ENCODE measurements at regions not wholly inside any gene's neighbourhood (a gene's known extent, or its start where the extent isn't known, plus 50 kb on each side); places are given as distances from the start of the nearest gene placed in this dataset.

DNA sequence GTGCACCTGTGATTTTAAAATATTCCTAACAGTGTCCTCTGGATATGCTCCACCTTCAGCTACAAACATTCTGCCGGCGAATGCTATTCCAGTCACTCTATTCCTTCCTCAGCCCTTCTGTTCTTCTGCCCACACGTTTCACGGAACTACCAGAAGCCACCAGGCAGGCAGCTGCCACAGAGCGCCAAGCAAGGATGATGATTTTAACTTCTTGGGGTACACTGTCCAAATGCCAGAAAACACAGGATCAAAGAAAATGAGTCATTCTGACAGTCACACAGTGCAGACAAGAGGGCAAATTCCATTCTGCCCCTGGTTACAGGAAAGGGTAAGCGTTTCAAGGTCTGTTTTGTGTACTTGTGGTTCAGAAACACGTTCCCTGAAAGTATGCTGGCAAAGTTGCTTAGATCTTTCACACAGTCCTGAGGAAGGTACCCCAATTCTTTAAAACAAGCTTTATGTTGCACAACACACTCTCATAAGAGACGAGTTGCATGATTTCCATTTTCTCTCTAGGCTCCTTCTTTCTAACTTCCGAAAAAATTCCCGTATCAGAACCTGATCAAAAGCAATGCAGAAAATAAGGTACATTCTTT is 508.3 kb upstream of the PKN2 start:
- DNase-seq (no peak), ATAC-seq (no peak)
- CTCF ChIA-PET, result interaction anchor here (0.5 to 0.6 kb wide), 2 partner anchors 343 to 1866 kb away, joined by 3 read pairs; no protein-coding TSS in a partner anchor
- Mint-ChIP-seq H3K27ac (no peak overlapping the region), H3K4me3 (no peak overlapping the region), H3K36me3 (ENCODE audit: low read depth) (no peaks in the 10 kb centered on the region), H3K27me3 (peaks cover 12% of the 10 kb centered on the region), H3K4me1 (no peaks in the 10 kb centered on the region), H3K9me3 (ENCODE audit: low read depth) (no peaks in the 10 kb centered on the region)
- POLR2A ChIA-PET, result no interaction called here
- intact Hi-C loops (cut with DNase I, micrococcal nuclease), result loop anchor here in 1 of 2 experiments (10.0 kb wide), 1 partner anchor 129 kb away; no protein-coding TSS in a partner anchor

- Mint-ChIP-seq H3K27ac (no peak overlapping the region), H3K9me3 (ENCODE audit: low read depth) (no peaks in the 10 kb centered on the region), H3K27me3 (peaks cover 6% of the 10 kb centered on the region), H3K4me3 (no peak overlapping the region), H3K36me3 (ENCODE audit: low read depth) (no peaks in the 10 kb centered on the region), H3K4me1 (no peaks in the 10 kb centered on the region)
- POLR2A ChIA-PET, result no interaction called here
- CTCF ChIA-PET, result interaction anchor here (0.6 to 2.0 kb wide), 9 partner anchors 9 to 294 kb away, joined by 3 to 9 read pairs (median 4); no protein-coding TSS in a partner anchor
- ATAC-seq (no peak), DNase-seq (no peak)
- intact Hi-C loops (cut with DNase I, micrococcal nuclease), result loop anchor here (1.0 to 10.0 kb wide), 3 partner anchors 125 to 415 kb away; no protein-coding TSS in a partner anchor
These were observed 504.1 kb upstream of the PKN2 start for GRCh38 chr1:88179943-88180342.

- peaks cover 6% of the 10 kb centered on the region for H3K27me3 Mint-ChIP-seq
- ATAC-seq (peak; percentile 92), DNase-seq (peak; percentile 79)
- H3K9me3 Mint-ChIP-seq (ENCODE audit: low read depth), result no peaks in the 10 kb centered on the region
- no peak overlapping the region for H3K4me3 Mint-ChIP-seq
- ChIA-PET CTCF (interaction anchor here (0.6 to 2.0 kb wide), 19 partner anchors 8 to 695 kb away, joined by 3 to 9 read pairs (median 3); no protein-coding TSS in a partner anchor), POLR2A (no interaction called here)
- H3K36me3 Mint-ChIP-seq (ENCODE audit: low read depth), result no peaks in the 10 kb centered on the region
- no peak overlapping the region for H3K27ac Mint-ChIP-seq
- intact Hi-C loops (cut with DNase I, micrococcal nuclease), result loop anchor here in 1 of 2 experiments (1.0 to 10.0 kb wide), 2 partner anchors 224 to 415 kb away; no protein-coding TSS in a partner anchor
- no peaks in the 10 kb centered on the region for H3K4me1 Mint-ChIP-seq
These were observed 503.5 kb upstream of the PKN2 start for GRCh38 chr1:88180449-88181108.

DNA sequence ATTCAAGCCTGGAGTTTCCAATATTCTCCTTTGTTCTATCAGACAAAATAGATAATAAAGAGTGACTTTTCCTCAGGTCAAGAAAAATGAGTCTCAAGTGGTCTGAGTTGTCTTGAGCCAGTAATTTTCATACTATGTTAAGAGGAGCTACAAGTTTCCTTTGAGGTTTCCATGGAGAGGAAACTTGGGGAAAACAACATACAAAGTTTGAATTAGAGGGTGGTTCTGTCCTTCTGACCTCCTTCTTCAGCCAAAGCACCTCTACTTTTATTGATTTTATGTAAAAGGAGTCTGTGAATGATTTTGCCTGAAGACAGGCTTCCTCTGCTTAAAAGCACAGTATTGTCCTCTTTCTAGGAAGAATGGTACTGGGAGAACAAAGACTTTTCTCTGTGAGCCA is 497.2 kb upstream of the PKN2 start:
- CTCF ChIA-PET, result no interaction called here
- ATAC-seq (no peak), DNase-seq (no peak)
- no peak overlapping the region for H3K27ac Mint-ChIP-seq
- POLR2A ChIA-PET, result no interaction called here
- H3K4me3 Mint-ChIP-seq, result no peak overlapping the region
- no peaks in the 10 kb centered on the region for H3K9me3 Mint-ChIP-seq (ENCODE audit: low read depth)
- peaks cover 4% of the 10 kb centered on the region for H3K4me1 Mint-ChIP-seq
- no peaks in the 10 kb centered on the region for H3K36me3 Mint-ChIP-seq (ENCODE audit: low read depth)
- intact Hi-C loops (cut with DNase I, micrococcal nuclease), result loop anchor here in 1 of 2 experiments (10.0 kb wide), 1 partner anchor 218 kb away; no protein-coding TSS in a partner anchor
- no peaks in the 10 kb centered on the region for H3K27me3 Mint-ChIP-seq

GRCh38 chr1:88188038-88188437 is 496.0 kb upstream of the PKN2 start:
- ChIA-PET CTCF (interaction anchor here (1.5 kb wide), 1 partner anchor 8 kb away, joined by 9 read pairs; no protein-coding TSS in a partner anchor), POLR2A (no interaction called here)
- peaks cover 4% of the 10 kb centered on the region for H3K4me1 Mint-ChIP-seq
- H3K27ac Mint-ChIP-seq, result no peak overlapping the region
- DNase-seq (no peak), ATAC-seq (no peak)
- H3K27me3 Mint-ChIP-seq, result no peaks in the 10 kb centered on the region
- intact Hi-C loops (cut with DNase I, micrococcal nuclease), result loop anchor here in 1 of 2 experiments (10.0 kb wide), 1 partner anchor 217 kb away; no protein-coding TSS in a partner anchor
- no peaks in the 10 kb centered on the region for H3K36me3 Mint-ChIP-seq (ENCODE audit: low read depth)
- no peak overlapping the region for H3K4me3 Mint-ChIP-seq
- H3K9me3 Mint-ChIP-seq (ENCODE audit: low read depth), result no peaks in the 10 kb centered on the region

GRCh38 chr1:88189525-88189924 is 494.5 kb upstream of the PKN2 start:
- intact Hi-C loops (cut with DNase I, micrococcal nuclease), result loop anchor here in 1 of 2 experiments (10.0 kb wide), 1 partner anchor 215 kb away; no protein-coding TSS in a partner anchor
- CTCF ChIA-PET, result interaction anchor here (1.5 kb wide), 1 partner anchor 9 kb away, joined by 9 read pairs; no protein-coding TSS in a partner anchor

DNA sequence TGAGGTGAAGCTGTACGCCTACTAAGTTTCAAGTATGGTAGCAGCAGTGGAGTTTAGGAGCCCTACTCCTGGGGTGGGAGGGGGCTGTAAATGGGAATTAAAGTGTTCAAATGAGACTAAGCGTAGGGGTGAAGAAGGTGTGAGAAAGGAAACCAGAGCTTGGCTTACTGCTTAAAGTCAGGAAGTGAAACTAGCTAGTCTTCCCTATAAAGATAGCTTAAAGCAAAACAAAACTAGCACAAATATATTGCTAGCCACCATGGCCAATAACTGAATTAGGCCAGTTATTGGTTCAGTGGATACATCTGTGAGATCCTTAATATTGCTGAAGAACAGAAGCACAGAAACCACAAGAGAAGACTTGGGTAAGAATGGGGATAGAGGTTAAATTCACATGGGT is 492.2 kb upstream of the PKN2 start:
- DNase-seq, result no peak
- intact Hi-C loops (cut with DNase I, micrococcal nuclease), result no loop called here
- no peak overlapping the region for H3K27ac Mint-ChIP-seq

More at GRCh38 chr1:88189525-88189924, 494.5 kb upstream of the PKN2 start:
- peaks cover 4% of the 10 kb centered on the region for H3K4me1 Mint-ChIP-seq
- POLR2A ChIA-PET, result no interaction called here
- ATAC-seq (no peak), DNase-seq (no peak)
- no peaks in the 10 kb centered on the region for H3K36me3 Mint-ChIP-seq (ENCODE audit: low read depth)
- no peak overlapping the region for H3K27ac Mint-ChIP-seq
- H3K27me3 Mint-ChIP-seq, result no peaks in the 10 kb centered on the region
- H3K4me3 Mint-ChIP-seq, result no peak overlapping the region
- H3K9me3 Mint-ChIP-seq (ENCODE audit: low read depth), result no peaks in the 10 kb centered on the region

DNA sequence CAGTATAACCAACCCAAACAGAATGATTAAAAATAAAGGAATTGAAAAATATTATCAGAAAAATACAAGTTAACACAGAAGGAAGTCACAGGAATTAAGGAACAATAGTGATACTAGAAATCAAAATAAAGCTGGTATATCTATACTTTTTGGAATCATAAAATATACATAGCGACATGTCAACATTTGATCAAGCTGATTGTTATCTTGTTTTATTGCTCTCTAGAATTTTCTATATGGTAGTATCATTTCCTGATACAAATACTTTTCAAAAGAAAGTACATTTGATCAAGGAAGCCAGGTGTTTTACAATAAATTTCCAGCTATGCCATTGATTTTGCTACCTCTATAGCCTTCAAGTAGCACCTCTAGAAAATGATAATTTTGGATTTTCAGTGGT is 489.5 kb upstream of the PKN2 start:
- ATAC-seq (no peak), DNase-seq (no peak)
- H3K9me3 Mint-ChIP-seq (ENCODE audit: low read depth), result no peaks in the 10 kb centered on the region
- no peaks in the 10 kb centered on the region for H3K27me3 Mint-ChIP-seq
- no peak overlapping the region for H3K27ac Mint-ChIP-seq
- no peak overlapping the region for H3K4me3 Mint-ChIP-seq
- ChIA-PET CTCF (interaction anchor here (1.0 kb wide), 1 partner anchor 22 kb away, joined by 4 read pairs; no protein-coding TSS in a partner anchor), POLR2A (no interaction called here)
- H3K36me3 Mint-ChIP-seq (ENCODE audit: low read depth), result no peaks in the 10 kb centered on the region
- H3K4me1 Mint-ChIP-seq, result peaks cover 4% of the 10 kb centered on the region
- intact Hi-C loops (cut with DNase I, micrococcal nuclease), result no loop called here

More for the DNA sequence above, 492.2 kb upstream of the PKN2 start:
- Mint-ChIP-seq H3K36me3 (ENCODE audit: low read depth) (no peaks in the 10 kb centered on the region), H3K9me3 (ENCODE audit: low read depth) (no peaks in the 10 kb centered on the region), H3K4me3 (no peak overlapping the region), H3K4me1 (peaks cover 4% of the 10 kb centered on the region), H3K27me3 (no peaks in the 10 kb centered on the region)
- ChIA-PET POLR2A (no interaction called here), CTCF (interaction anchor here (0.7 to 1.0 kb wide), 2 partner anchors 11 to 1264 kb away, joined by 3 to 4 read pairs; no protein-coding TSS in a partner anchor)
- no peak for ATAC-seq

DNA sequence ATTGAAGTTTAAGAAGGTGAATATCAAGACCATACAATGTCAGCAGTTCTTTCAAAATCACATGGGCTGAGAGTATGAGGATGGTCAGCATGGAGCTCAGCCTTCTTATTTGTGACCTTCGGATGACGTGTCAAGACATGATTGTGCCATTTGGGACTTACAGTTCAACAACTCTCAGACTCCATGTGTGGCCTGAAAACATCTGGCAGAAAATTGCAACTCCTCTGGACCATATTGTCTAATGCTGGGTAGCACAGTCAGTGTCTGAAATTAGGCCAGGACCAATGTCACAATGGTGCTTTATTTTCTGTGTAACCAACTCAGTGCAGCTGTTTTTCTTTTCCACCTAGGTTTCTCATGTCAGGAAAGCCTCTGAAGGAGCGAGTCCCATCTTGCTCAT is 483.5 kb upstream of the PKN2 start:
- intact Hi-C loops (cut with DNase I, micrococcal nuclease), result no loop called here
- no peaks in the 10 kb centered on the region for H3K4me1 Mint-ChIP-seq
- H3K27ac Mint-ChIP-seq, result no peak overlapping the region
- no peaks in the 10 kb centered on the region for H3K36me3 Mint-ChIP-seq (ENCODE audit: low read depth)
- ChIA-PET CTCF (interaction anchor here (0.6 kb wide), 1 partner anchor 98 kb away, joined by 3 read pairs; no protein-coding TSS in a partner anchor), POLR2A (no interaction called here)
- no peaks in the 10 kb centered on the region for H3K27me3 Mint-ChIP-seq
- H3K4me3 Mint-ChIP-seq, result no peak overlapping the region
- DNase-seq, result no peak
- H3K9me3 Mint-ChIP-seq (ENCODE audit: low read depth), result no peaks in the 10 kb centered on the region
- no peak for ATAC-seq

DNA sequence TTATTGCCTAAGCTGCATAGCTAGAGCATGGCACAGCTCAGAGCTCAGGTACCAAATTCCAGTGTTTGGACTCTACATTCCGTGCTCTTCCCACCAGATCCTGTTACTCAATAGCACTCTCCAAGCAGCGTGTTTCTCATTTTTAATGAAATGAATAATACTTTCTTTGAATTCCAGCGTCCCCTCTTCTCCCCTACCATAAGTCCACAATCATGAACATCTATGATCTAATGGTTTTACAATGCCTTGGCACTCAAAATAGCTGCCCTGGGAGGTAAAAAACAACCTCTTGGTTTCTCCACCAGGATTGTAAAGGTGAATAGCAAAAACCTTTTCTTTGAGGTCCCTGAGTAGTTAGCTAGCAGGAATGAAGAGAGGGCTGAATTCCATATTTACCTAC is 480.0 kb upstream of the PKN2 start:
- H3K9me3 Mint-ChIP-seq (ENCODE audit: low read depth), result no peaks in the 10 kb centered on the region
- H3K27ac Mint-ChIP-seq, result no peak overlapping the region
- H3K4me3 Mint-ChIP-seq, result no peak overlapping the region
- intact Hi-C loops (cut with DNase I, micrococcal nuclease), result no loop called here
- ATAC-seq (no peak), DNase-seq (no peak)
- ChIA-PET POLR2A (no interaction called here), CTCF (no interaction called here)
- no peaks in the 10 kb centered on the region for H3K36me3 Mint-ChIP-seq (ENCODE audit: low read depth)
- H3K4me1 Mint-ChIP-seq, result no peaks in the 10 kb centered on the region
- no peaks in the 10 kb centered on the region for H3K27me3 Mint-ChIP-seq

GRCh38 chr1:88204612-88205167 is 479.4 kb upstream of the PKN2 start:
- DNase-seq (no peak), ATAC-seq (no peak)
- Mint-ChIP-seq H3K4me3 (no peak overlapping the region), H3K27ac (no peak overlapping the region), H3K4me1 (no peaks in the 10 kb centered on the region), H3K36me3 (ENCODE audit: low read depth) (no peaks in the 10 kb centered on the region), H3K27me3 (no peaks in the 10 kb centered on the region), H3K9me3 (ENCODE audit: low read depth) (no peaks in the 10 kb centered on the region)
- intact Hi-C loops (cut with DNase I, micrococcal nuclease), result no loop called here
- CTCF ChIA-PET, result no interaction called here
- POLR2A ChIA-PET, result no interaction called here

Data from activated CD4-positive, alpha-beta T cell treated with anti-CD3 and anti-CD28 coated beads for 36 hours (primary cell).